ENCODE measurements at regions not wholly inside any gene's neighbourhood (a gene's known extent, or its start where the extent isn't known, plus 50 kb on each side); places are given as distances from the start of the nearest gene placed in this dataset.

GRCh38 chr2:7924023-7924762 lies 757.7 kb upstream of the ID2 start:
- ChIA-PET CTCF (interaction anchor here (1.2 kb wide), 1 partner anchor 12 kb away, joined by 3 read pairs; no protein-coding TSS in a partner anchor), POLR2A (no interaction called here)
- TF ChIP-seq CTCF (IDR thresholded peaks at IDR 0.05; ENCODE audit: control extremely low read depth, extremely low read depth, low read depth, missing control alignments), result no peak
- DNase-seq (ENCODE audit: extremely low spot score), result no peak

GRCh38 chr2:7925506-7925905 lies 756.4 kb upstream of the ID2 start:
- TF ChIP-seq CTCF (IDR thresholded peaks at IDR 0.05; ENCODE audit: control extremely low read depth, extremely low read depth, low read depth, missing control alignments), result no peak
- CTCF ChIA-PET, result no interaction called here
- POLR2A ChIA-PET, result no interaction called here

GRCh38 chr2:7927691-7928090 lies 754.2 kb upstream of the ID2 start:
- CTCF ChIA-PET, result no interaction called here

More at GRCh38 chr2:7925506-7925905, 756.4 kb upstream of the ID2 start:
- no peak for DNase-seq (ENCODE audit: extremely low spot score)

GRCh38 chr2:7929281-7929680 lies 752.6 kb upstream of the ID2 start:
- no peak for DNase-seq (ENCODE audit: extremely low spot score)
- ChIA-PET POLR2A (no interaction called here), CTCF (no interaction called here)
- TF ChIP-seq CTCF (IDR thresholded peaks at IDR 0.05; ENCODE audit: control extremely low read depth, extremely low read depth, low read depth, missing control alignments), result no peak

More at GRCh38 chr2:7927691-7928090, 754.2 kb upstream of the ID2 start:
- POLR2A ChIA-PET, result no interaction called here
- no peak for TF ChIP-seq CTCF (IDR thresholded peaks at IDR 0.05; ENCODE audit: control extremely low read depth, extremely low read depth, low read depth, missing control alignments)
- no peak for DNase-seq (ENCODE audit: extremely low spot score)

- DNase-seq (ENCODE audit: extremely low spot score), result no peak
- TF ChIP-seq CTCF (IDR thresholded peaks at IDR 0.05; ENCODE audit: control extremely low read depth, extremely low read depth, low read depth, missing control alignments), result no peak
- POLR2A ChIA-PET, result no interaction called here
- CTCF ChIA-PET, result no interaction called here
These were observed 750.8 kb upstream of the ID2 start for GRCh38 chr2:7930800-7931635.

GRCh38 chr2:7931808-7932207 lies 750.0 kb upstream of the ID2 start:
- no peak for DNase-seq (ENCODE audit: extremely low spot score)
- POLR2A ChIA-PET, result no interaction called here
- CTCF ChIA-PET, result no interaction called here
- TF ChIP-seq CTCF (IDR thresholded peaks at IDR 0.05; ENCODE audit: control extremely low read depth, extremely low read depth, low read depth, missing control alignments), result no peak
